ENCODE measurements at regions not wholly inside any gene's neighbourhood (a gene's known extent, or its start where the extent isn't known, plus 50 kb on each side); places are given as distances from the start of the nearest gene placed in this dataset.
"Not testable (repeated sequence)": the region's sequence is repeated elsewhere in the genome, so short reads cannot be mapped to it uniquely, and the experiment has no call there.

DNA sequence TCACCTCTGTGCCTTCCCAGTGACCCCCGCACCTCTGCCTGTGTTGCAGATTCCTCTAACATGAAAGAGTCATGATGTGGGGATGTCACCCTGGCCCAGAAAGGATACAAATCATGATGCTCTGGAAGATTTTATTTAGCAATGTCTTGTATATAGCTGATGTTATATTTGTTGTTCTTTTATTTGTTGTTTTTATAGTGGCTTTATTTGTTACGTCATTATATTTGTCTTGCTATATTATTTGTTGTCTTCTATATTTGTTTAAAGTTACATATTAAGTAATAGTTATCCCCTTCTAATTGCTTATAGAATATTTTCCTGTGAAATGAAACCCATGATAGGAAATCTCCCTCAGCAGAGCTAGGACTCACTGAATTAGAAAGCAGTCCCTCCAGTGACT lies 1149.2 kb downstream of the UQCRFS1 start:
- no TSS peak for BruUV-seq (replicated peaks)
- POLR2A ChIA-PET = no interaction called here
- FAIRE-seq (no peak), DNase-seq (ENCODE audit: low read depth, low spot score) (no peak)
- Histone ChIP-seq H3K36me3 (ENCODE audit: control insufficient read depth in 2 of 2, extremely low read depth in 1 of 2, insufficient read depth in 2 of 2, low read length in 2 of 2) (no peaks in the 10 kb centered on the region), H3K4me2 (ENCODE audit: insufficient read depth, low read length) (no peak overlapping the region), H3K4me3 (replicated peaks in 1 of 3; ENCODE audit: insufficient read depth in 1 of 3, low read depth in 1 of 3, low read length in 3 of 3) (no peak overlapping the region), H3K4me1 (ENCODE audit: control insufficient read depth, extremely low read depth, insufficient read depth, low read length) (no peaks in the 10 kb centered on the region), H2AFZ (ENCODE audit: low read depth, low read length) (no peak overlapping the region), H4K20me1 (replicated peaks; ENCODE audit: control insufficient read depth, extremely low read depth, insufficient read depth, low read length) (no peaks in the 10 kb centered on the region), H3K27me3 (ENCODE audit: control insufficient read depth in 2 of 2, insufficient read depth in 2 of 2, low read length in 2 of 2) (no peaks in the 10 kb centered on the region), H3K27ac (ENCODE audit: insufficient read depth, low read depth, low read length) (no peak overlapping the region), H3K9ac (replicated peaks; ENCODE audit: extremely low read depth, insufficient read depth, low read length) (no peak overlapping the region), H3K79me2 (ENCODE audit: control insufficient read depth, insufficient read depth, low read length) (no peaks in the 10 kb centered on the region), H3K9me1 (replicated peaks; ENCODE audit: control insufficient read depth, extremely low read depth, insufficient read depth, low read length) (no peaks in the 10 kb centered on the region), H3K9me3 (replicated peaks; ENCODE audit: control insufficient read depth, insufficient read depth, low read length) (peaks cover 7% of the 10 kb centered on the region)
- TF ChIP-seq EZH2 (IDR thresholded peaks at IDR 0.05; ENCODE audit: borderline replicate concordance, low read depth, low read length, severe bottlenecking) (no peak), GATA2 (IDR thresholded peaks at IDR 0.05; ENCODE audit: insufficient read depth, insufficient read length, low read depth, low read length) (no peak), JUN (IDR thresholded peaks at IDR 0.05; ENCODE audit: borderline replicate concordance, insufficient read depth, insufficient read length, low read depth) (no peak), POLR2AphosphoS5 (IDR thresholded peaks at IDR 0.05; ENCODE audit: insufficient read depth, low read depth, low read length) (no peak), POLR2A (IDR thresholded peaks at IDR 0.05; ENCODE audit: low read depth, low read length) (no peak)
- TF ChIP-seq, protein P1, sequence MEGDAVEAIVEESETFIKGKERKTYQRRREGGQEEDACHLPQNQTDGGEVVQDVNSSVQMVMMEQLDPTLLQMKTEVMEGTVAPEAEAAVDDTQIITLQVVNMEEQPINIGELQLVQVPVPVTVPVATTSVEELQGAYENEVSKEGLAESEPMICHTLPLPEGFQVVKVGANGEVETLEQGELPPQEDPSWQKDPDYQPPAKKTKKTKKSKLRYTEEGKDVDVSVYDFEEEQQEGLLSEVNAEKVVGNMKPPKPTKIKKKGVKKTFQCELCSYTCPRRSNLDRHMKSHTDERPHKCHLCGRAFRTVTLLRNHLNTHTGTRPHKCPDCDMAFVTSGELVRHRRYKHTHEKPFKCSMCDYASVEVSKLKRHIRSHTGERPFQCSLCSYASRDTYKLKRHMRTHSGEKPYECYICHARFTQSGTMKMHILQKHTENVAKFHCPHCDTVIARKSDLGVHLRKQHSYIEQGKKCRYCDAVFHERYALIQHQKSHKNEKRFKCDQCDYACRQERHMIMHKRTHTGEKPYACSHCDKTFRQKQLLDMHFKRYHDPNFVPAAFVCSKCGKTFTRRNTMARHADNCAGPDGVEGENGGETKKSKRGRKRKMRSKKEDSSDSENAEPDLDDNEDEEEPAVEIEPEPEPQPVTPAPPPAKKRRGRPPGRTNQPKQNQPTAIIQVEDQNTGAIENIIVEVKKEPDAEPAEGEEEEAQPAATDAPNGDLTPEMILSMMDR (IDR thresholded peaks at IDR 0.05; ENCODE audit: extremely low read depth in 1 of 2, insufficient read depth in 1 of 2, low read depth in 1 of 2, low read length in 2 of 2) = no peak
- dilution Hi-C loops (cut with MboI; ENCODE audit: extremely low pct_ligation_motif_present, low sequenced_read_pairs) = no loop called here
- intact Hi-C loops (cut with micrococcal nuclease) = no loop called here
- CTCF ChIA-PET = no interaction called here

DNA sequence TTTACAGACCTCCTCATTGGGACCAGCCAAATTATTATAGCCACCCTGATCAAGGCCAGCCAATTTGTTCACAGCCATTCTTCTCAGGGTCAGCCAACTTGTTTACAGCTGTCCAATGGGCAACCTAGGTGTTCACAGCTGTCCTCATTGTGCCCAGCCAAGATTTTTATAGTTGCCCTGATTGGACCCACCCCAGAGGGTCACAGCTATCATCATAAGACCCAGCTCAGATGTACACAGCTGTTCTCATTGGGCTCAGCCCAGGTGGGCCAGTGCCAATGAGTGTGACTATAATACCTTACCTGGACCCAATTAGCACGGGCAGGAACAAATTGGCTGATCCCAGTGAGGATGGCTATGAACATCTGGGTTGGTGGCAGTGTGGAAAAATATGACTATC lies 1151.8 kb downstream of the UQCRFS1 start:
- Histone ChIP-seq H3K9ac (replicated peaks; ENCODE audit: extremely low read depth, insufficient read depth, low read length) (no peak overlapping the region), H2AFZ (ENCODE audit: low read depth, low read length) (no peak overlapping the region), H3K27ac (ENCODE audit: insufficient read depth, low read depth, low read length) (no peak overlapping the region), H3K27me3 (ENCODE audit: control insufficient read depth in 2 of 2, insufficient read depth in 2 of 2, low read length in 2 of 2) (no peaks in the 10 kb centered on the region), H3K4me1 (ENCODE audit: control insufficient read depth, extremely low read depth, insufficient read depth, low read length) (no peaks in the 10 kb centered on the region), H3K9me3 (replicated peaks; ENCODE audit: control insufficient read depth, insufficient read depth, low read length) (peaks cover 5% of the 10 kb centered on the region), H3K36me3 (ENCODE audit: control insufficient read depth in 2 of 2, extremely low read depth in 1 of 2, insufficient read depth in 2 of 2, low read length in 2 of 2) (no peaks in the 10 kb centered on the region), H3K4me3 (replicated peaks in 1 of 3; ENCODE audit: insufficient read depth in 1 of 3, low read depth in 1 of 3, low read length in 3 of 3) (no peak overlapping the region), H3K4me2 (ENCODE audit: insufficient read depth, low read length) (no peak overlapping the region), H3K79me2 (ENCODE audit: control insufficient read depth, insufficient read depth, low read length) (no peaks in the 10 kb centered on the region), H3K9me1 (replicated peaks; ENCODE audit: control insufficient read depth, extremely low read depth, insufficient read depth, low read length) (no peaks in the 10 kb centered on the region), H4K20me1 (replicated peaks; ENCODE audit: control insufficient read depth, extremely low read depth, insufficient read depth, low read length) (no peaks in the 10 kb centered on the region)
- dilution Hi-C loops (cut with MboI; ENCODE audit: extremely low pct_ligation_motif_present, low sequenced_read_pairs) = no loop called here
- DNase-seq (ENCODE audit: low read depth, low spot score) (no peak), FAIRE-seq (no peak)
- intact Hi-C loops (cut with micrococcal nuclease) = no loop called here
- BruUV-seq (replicated peaks) = no TSS peak
- TF ChIP-seq MYC (IDR thresholded peaks at IDR 0.05; ENCODE audit: low read depth, low read length) (no peak), POLR2A (IDR thresholded peaks at IDR 0.05; ENCODE audit: low read depth, low read length) (no peak), JUN (IDR thresholded peaks at IDR 0.05; ENCODE audit: borderline replicate concordance, insufficient read depth, insufficient read length, low read depth) (no peak), EZH2 (IDR thresholded peaks at IDR 0.05; ENCODE audit: borderline replicate concordance, low read depth, low read length, severe bottlenecking) (no peak), POLR2AphosphoS5 (IDR thresholded peaks at IDR 0.05; ENCODE audit: insufficient read depth, low read depth, low read length) (no peak)
- TF ChIP-seq, protein P2, sequence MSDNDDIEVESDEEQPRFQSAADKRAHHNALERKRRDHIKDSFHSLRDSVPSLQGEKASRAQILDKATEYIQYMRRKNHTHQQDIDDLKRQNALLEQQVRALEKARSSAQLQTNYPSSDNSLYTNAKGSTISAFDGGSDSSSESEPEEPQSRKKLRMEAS (IDR thresholded peaks at IDR 0.05; ENCODE audit: insufficient read depth, insufficient read length) = no peak
- ChIA-PET POLR2A (no interaction called here), CTCF (interaction anchor here (0.8 kb wide), 1 partner anchor 20 kb away, joined by 3 read pairs; no protein-coding TSS in a partner anchor)

DNA sequence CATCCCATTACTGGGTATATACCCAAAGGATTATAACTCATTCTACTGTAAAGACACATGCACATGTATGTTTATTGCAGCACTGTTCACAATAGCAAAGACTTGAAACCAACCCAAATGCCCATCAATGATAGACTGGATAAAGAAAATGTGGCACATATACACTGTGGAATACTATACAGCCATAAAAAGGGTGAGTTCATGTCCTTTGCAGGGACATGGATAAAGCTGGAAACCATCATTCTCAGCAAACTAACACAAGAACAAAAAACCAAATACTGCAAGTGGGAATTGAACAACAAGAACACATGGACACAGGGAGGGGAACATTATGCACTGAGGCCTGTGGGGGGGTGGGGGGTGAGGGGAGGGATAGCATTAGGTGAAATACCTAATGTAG lies 1155.9 kb downstream of the UQCRFS1 start:
- BruUV-seq (replicated peaks); H2AFZ ChIP-seq (ENCODE audit: low read depth, low read length); H3K27me3 ChIP-seq (ENCODE audit: control insufficient read depth in 2 of 2, insufficient read depth in 2 of 2, low read length in 2 of 2); H3K4me1 ChIP-seq (ENCODE audit: control insufficient read depth, extremely low read depth, insufficient read depth, low read length); H3K4me2 ChIP-seq (ENCODE audit: insufficient read depth, low read length); H3K9me1 ChIP-seq (replicated peaks; ENCODE audit: control insufficient read depth, extremely low read depth, insufficient read depth, low read length); H3K4me3 ChIP-seq (replicated peaks in 1 of 3; ENCODE audit: insufficient read depth in 1 of 3, low read depth in 1 of 3, low read length in 3 of 3); dilution Hi-C loops (cut with MboI; ENCODE audit: extremely low pct_ligation_motif_present, low sequenced_read_pairs); H3K9ac ChIP-seq (replicated peaks; ENCODE audit: extremely low read depth, insufficient read depth, low read length); H3K9me3 ChIP-seq (replicated peaks; ENCODE audit: control insufficient read depth, insufficient read depth, low read length); FAIRE-seq; H3K36me3 ChIP-seq (ENCODE audit: control insufficient read depth in 2 of 2, extremely low read depth in 1 of 2, insufficient read depth in 2 of 2, low read length in 2 of 2); POLR2A ChIA-PET; intact Hi-C loops (cut with micrococcal nuclease); H4K20me1 ChIP-seq (replicated peaks; ENCODE audit: control insufficient read depth, extremely low read depth, insufficient read depth, low read length); DNase-seq (ENCODE audit: low read depth, low spot score); CTCF ChIA-PET; H3K27ac ChIP-seq (ENCODE audit: insufficient read depth, low read depth, low read length); H3K79me2 ChIP-seq (ENCODE audit: control insufficient read depth, insufficient read depth, low read length): not testable (repeated sequence)

Data from endothelial cell of umbilical vein (primary cell).